ENCODE measurements at regions not wholly inside any gene's neighbourhood (a gene's known extent, or its start where the extent isn't known, plus 50 kb on each side); places are given as distances from the start of the nearest gene placed in this dataset.
"Not testable (repeated sequence)": the region's sequence is repeated elsewhere in the genome, so short reads cannot be mapped to it uniquely, and the experiment has no call there.

GRCh38 chr2:187610450-187610849, 56.2 kb upstream of the TFPI start:
- DNase-seq (ENCODE audit: low spot score); POLR2A ChIA-PET (ENCODE audit: low non-redundant PET); CTCF ChIA-PET; H3K4me1 ChIP-seq (ENCODE audit: insufficient read depth, low read length, poor library complexity, severe bottlenecking); BruUV-seq (replicated peaks); H3K9me3 ChIP-seq (ENCODE audit: low read depth, low read length, poor library complexity, severe bottlenecking); H3K4me3 ChIP-seq (ENCODE audit: low read depth, low read length, poor library complexity, severe bottlenecking); H3K27ac ChIP-seq (ENCODE audit: low read depth, low read length, poor library complexity, severe bottlenecking); H3K36me3 ChIP-seq (ENCODE audit: insufficient read depth, low read length, poor library complexity, severe bottlenecking); intact Hi-C loops (cut with micrococcal nuclease; ENCODE audit: unreplicated experiment); H3K27me3 ChIP-seq (replicated peaks; ENCODE audit: insufficient read depth, low read depth, low read length, poor library complexity): not testable (repeated sequence)

- Histone ChIP-seq H3K4me3 (ENCODE audit: low read depth, low read length, poor library complexity, severe bottlenecking) (no peak overlapping the region), H3K27ac (ENCODE audit: low read depth, low read length, poor library complexity, severe bottlenecking) (no peak overlapping the region), H3K36me3 (ENCODE audit: insufficient read depth, low read length, poor library complexity, severe bottlenecking) (no peaks in the 10 kb centered on the region), H3K4me1 (ENCODE audit: insufficient read depth, low read length, poor library complexity, severe bottlenecking) (no peaks in the 10 kb centered on the region), H3K9me3 (ENCODE audit: low read depth, low read length, poor library complexity, severe bottlenecking) (no peaks in the 10 kb centered on the region), H3K27me3 (replicated peaks; ENCODE audit: insufficient read depth, low read depth, low read length, poor library complexity) (no peaks in the 10 kb centered on the region)
- TF ChIP-seq EZH2 (IDR thresholded peaks at IDR 0.05; ENCODE audit: borderline replicate concordance, low read depth, low read length, poor library complexity, severe bottlenecking) (no peak), CTCF (conservative IDR thresholded peaks at IDR 0.05; ENCODE audit: low read depth, low read length) (no peak)
- intact Hi-C loops (cut with micrococcal nuclease; ENCODE audit: unreplicated experiment) = no loop called here
- ChIA-PET POLR2A (ENCODE audit: low non-redundant PET) (no interaction called here), CTCF (no interaction called here)
- no TSS peak for BruUV-seq (replicated peaks)
- no peak for DNase-seq (ENCODE audit: low spot score)
Observed at GRCh38 chr2:187612857-187613256, 58.6 kb upstream of the TFPI start.

GRCh38 chr2:187614756-187615155, 60.5 kb upstream of the TFPI start:
- no peak for DNase-seq (ENCODE audit: low spot score)

More at GRCh38 chr2:187614756-187615155, 60.5 kb upstream of the TFPI start:
- no peak for TF ChIP-seq CTCF (conservative IDR thresholded peaks at IDR 0.05; ENCODE audit: low read depth, low read length)
- TF ChIP-seq EZH2 (IDR thresholded peaks at IDR 0.05; ENCODE audit: borderline replicate concordance, low read depth, low read length, poor library complexity, severe bottlenecking) = no peak
- intact Hi-C loops (cut with micrococcal nuclease; ENCODE audit: unreplicated experiment) = no loop called here
- H3K27me3 ChIP-seq (replicated peaks; ENCODE audit: insufficient read depth, low read depth, low read length, poor library complexity) = no peaks in the 10 kb centered on the region
- ChIA-PET POLR2A (ENCODE audit: low non-redundant PET) (no interaction called here), CTCF (no interaction called here)
- no peaks in the 10 kb centered on the region for H3K9me3 ChIP-seq (ENCODE audit: low read depth, low read length, poor library complexity, severe bottlenecking)
- BruUV-seq (replicated peaks) = no TSS peak
- H3K36me3 ChIP-seq (ENCODE audit: insufficient read depth, low read length, poor library complexity, severe bottlenecking) = no peaks in the 10 kb centered on the region
- H3K4me1 ChIP-seq (ENCODE audit: insufficient read depth, low read length, poor library complexity, severe bottlenecking) = no peaks in the 10 kb centered on the region
- no peak overlapping the region for H3K27ac ChIP-seq (ENCODE audit: low read depth, low read length, poor library complexity, severe bottlenecking)
- H3K4me3 ChIP-seq (ENCODE audit: low read depth, low read length, poor library complexity, severe bottlenecking) = no peak overlapping the region

All from A673 (cell line).